Amniotic epithelial cell (primary cell): ENCODE measurements at regions not wholly inside any gene's neighbourhood (a gene's known extent, or its start where the extent isn't known, plus 50 kb on each side); places are given as distances from the start of the nearest gene placed in this dataset.
"Not testable (repeated sequence)": the region's sequence is repeated elsewhere in the genome, so short reads cannot be mapped to it uniquely, and the experiment has no call there.

Experiments used
- DNase-seq: peaks from one replicate; pipeline ENCODE4 v3.0.0-alpha.2; 2010; ENCODE audit warnings: low read depth

- DNase-seq: no peak
Observed at GRCh38 chr2:126228531-126228930, 427.4 kb upstream of the GYPC start.

GRCh38 chr2:126238251-126238650, 417.7 kb upstream of the GYPC start:
- DNase-seq: no peak

GRCh38 chr2:126239320-126239955, 416.5 kb upstream of the GYPC start:
- DNase-seq: no peak

- DNase-seq: no peak
Observed at GRCh38 chr2:126241001-126241400, 415.0 kb upstream of the GYPC start.

GRCh38 chr2:126241411-126241810, 414.5 kb upstream of the GYPC start:
- no peak for DNase-seq

GRCh38 chr2:126244937-126245336, 411.0 kb upstream of the GYPC start:
- no peak for DNase-seq

- no peak for DNase-seq
Observed at GRCh38 chr2:126253669-126254068, 402.3 kb upstream of the GYPC start.

- no peak for DNase-seq
Observed at GRCh38 chr2:126264625-126265024, 391.3 kb upstream of the GYPC start.

GRCh38 chr2:126269911-126270310, 386.0 kb upstream of the GYPC start:
- DNase-seq: no peak

- DNase-seq: no peak
Observed at GRCh38 chr2:126270587-126270986, 385.4 kb upstream of the GYPC start.

- no peak for DNase-seq
Observed at GRCh38 chr2:126272401-126272800, 383.6 kb upstream of the GYPC start.

GRCh38 chr2:126275098-126275497, 380.9 kb upstream of the GYPC start:
- no peak for DNase-seq

- not testable (repeated sequence) for DNase-seq
Observed at GRCh38 chr2:126276268-126276667, 379.7 kb upstream of the GYPC start.

GRCh38 chr2:126288362-126288761, 367.6 kb upstream of the GYPC start:
- DNase-seq: no peak

- DNase-seq: not testable (repeated sequence)
Observed at GRCh38 chr2:126293962-126294361, 362.0 kb upstream of the GYPC start.

GRCh38 chr2:126299469-126299976, 356.4 kb upstream of the GYPC start:
- no peak for DNase-seq

- DNase-seq: no peak
Observed at GRCh38 chr2:126300348-126300747, 355.6 kb upstream of the GYPC start.

- DNase-seq: no peak
Observed at GRCh38 chr2:126302043-126302442, 353.9 kb upstream of the GYPC start.

- DNase-seq: no peak
Observed at GRCh38 chr2:126303113-126303512, 352.8 kb upstream of the GYPC start.

- DNase-seq: no peak
Observed at GRCh38 chr2:126304154-126304553, 351.8 kb upstream of the GYPC start.

GRCh38 chr2:126306539-126306938, 349.4 kb upstream of the GYPC start:
- no peak for DNase-seq

- no peak for DNase-seq
Observed at GRCh38 chr2:126307740-126308139, 348.2 kb upstream of the GYPC start.

- DNase-seq: no peak
Observed at GRCh38 chr2:126309185-126309584, 346.8 kb upstream of the GYPC start.

- DNase-seq: no peak
Observed at GRCh38 chr2:126312579-126312978, 343.4 kb upstream of the GYPC start.
